EL (cell line): ENCODE measurements at regions not wholly inside any gene's neighbourhood (a gene's known extent, or its start where the extent isn't known, plus 50 kb on each side); places are given as distances from the start of the nearest gene placed in this dataset.
A peak's percentile ranks its signal among the peaks of the same experiment; 100 is the strongest.
"Not testable (repeated sequence)": the region's sequence is repeated elsewhere in the genome, so short reads cannot be mapped to it uniquely, and the experiment has no call there.

Experiments used
- DNase-seq: peaks from one replicate; pipeline ENCODE4 v3.0.0-alpha.2; 2016

DNA sequence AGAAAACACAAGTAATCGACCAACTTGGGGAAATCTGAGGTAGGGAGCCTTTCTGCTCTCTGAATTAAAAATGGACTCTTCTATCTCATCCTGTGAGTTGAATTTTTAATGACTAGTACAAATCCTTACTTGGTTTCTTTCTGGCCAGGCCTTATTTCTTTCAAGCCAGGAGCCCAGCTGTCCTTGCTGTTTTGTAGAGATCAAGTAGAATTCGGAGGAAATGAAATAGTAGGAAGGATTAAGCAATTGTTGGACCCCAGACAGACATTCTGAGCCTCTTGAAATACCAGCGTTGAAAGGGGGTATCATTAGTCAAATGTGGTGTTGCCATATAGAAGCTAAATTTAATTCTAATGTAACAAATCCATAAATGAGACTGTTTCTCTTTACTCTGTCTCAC, 53.7 kb upstream of the SMIM15 start:
- DNase-seq = no peak

GRCh38 chr5:61216741-61217140, 54.5 kb upstream of the SMIM15 start:
- no peak for DNase-seq

DNA sequence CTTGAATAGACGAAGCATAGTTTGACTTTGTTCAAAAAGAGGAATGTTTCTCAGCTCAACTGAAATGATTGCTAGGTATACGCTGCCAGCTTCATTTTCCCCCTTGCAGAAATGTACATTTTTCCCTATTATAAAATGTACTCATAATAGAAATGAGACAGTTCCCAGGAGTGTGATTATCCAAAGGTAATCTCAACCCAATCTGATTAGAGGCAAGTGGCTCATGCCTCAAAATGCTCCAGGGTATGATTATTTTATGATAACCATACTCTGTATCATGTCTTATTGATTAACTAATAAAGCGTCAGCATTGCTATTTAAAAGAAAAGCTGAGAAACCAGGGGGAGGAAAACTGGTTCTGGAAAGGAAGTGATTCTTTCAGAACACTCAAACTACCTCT, 54.9 kb upstream of the SMIM15 start:
- DNase-seq = no peak

- no peak for DNase-seq
These were observed 66.0 kb upstream of the SMIM15 start for GRCh38 chr5:61228229-61228628.

DNA sequence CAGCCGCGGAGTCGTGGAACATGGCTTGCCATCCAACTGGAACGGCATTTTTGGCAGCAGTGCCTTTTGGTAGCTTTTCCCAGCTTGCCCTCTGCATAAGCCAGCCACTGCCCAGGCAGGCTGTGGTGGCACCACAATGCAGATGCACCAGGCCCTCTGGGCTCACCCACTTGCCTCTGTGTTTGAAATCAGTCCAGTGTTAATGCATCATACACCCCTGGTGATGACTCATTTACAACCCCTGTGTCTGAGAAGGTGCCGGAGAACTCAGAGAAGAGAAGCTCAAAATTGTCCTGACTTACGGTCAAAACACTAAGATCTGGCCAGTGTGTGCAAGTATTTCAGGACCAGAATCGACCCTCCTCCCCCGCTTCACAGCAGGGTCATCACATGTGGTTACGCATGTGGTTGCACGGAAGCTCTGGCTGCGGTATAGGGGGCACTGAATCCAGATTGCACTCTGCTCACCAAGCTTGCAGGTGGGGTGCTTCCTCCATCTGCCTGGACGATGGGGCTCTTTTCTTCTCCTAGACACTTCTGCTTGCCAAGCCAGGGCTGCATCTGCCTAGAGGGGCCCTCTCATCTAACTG, 66.5 kb upstream of the SMIM15 start:
- DNase-seq = peak; percentile 41

- DNase-seq = no peak
These were observed 67.1 kb upstream of the SMIM15 start for GRCh38 chr5:61229416-61229815.

- no peak for DNase-seq
These were observed 68.2 kb upstream of the SMIM15 start for GRCh38 chr5:61230492-61230891.

GRCh38 chr5:61231813-61232212, 69.5 kb upstream of the SMIM15 start:
- no peak for DNase-seq

- no peak for DNase-seq
These were observed 70.3 kb upstream of the SMIM15 start for GRCh38 chr5:61232490-61233050.

- no peak for DNase-seq
These were observed 71.8 kb upstream of the SMIM15 start for GRCh38 chr5:61234019-61234418.

- DNase-seq = not testable (repeated sequence)
These were observed 74.4 kb upstream of the SMIM15 start for GRCh38 chr5:61236715-61237114.

DNA sequence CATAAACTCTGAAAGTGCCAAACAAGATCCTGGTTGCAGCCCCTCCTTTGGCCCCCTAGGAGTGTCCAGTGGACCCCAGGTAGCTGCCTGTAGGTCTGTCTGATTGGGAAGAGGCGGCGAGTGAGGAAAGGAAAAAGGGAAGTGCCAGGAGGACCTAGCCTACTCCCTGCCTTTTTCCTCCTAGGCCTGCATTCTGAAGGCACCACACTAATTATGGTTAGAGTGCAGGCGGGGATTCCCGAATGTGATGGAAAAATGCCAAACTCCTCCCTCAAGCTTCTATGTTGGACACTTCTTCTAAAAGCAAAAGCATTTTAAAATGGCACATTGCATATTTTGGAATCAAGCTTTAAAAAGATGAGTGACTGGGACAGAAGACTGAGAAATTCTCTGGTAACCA, 83.2 kb upstream of the SMIM15 start:
- peak; percentile 12 for DNase-seq

DNA sequence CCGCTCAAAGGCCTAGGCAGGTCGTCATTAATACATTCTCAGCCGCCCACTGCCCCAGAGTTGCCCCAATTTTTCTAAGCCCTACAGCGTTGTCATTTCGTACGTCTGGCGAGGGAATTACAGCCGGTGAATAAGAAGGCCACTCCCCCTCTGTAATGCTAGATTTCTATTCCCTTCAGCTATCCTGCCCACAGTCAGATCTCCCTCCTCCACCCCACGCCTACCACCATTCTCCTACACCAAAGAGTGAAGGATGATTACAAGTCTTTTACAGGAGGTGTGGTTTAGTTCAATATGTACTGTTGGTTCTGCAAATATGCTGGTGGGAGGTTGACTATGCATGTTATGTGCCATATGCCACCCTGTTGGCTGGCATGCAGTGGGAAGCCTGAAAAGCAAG, 83.7 kb upstream of the SMIM15 start:
- DNase-seq = no peak

- no peak for DNase-seq
These were observed 84.6 kb upstream of the SMIM15 start for GRCh38 chr5:61246768-61247307.

- DNase-seq = no peak
These were observed 80.0 kb upstream of the ZSWIM6 start for GRCh38 chr5:61251874-61252642.

DNA sequence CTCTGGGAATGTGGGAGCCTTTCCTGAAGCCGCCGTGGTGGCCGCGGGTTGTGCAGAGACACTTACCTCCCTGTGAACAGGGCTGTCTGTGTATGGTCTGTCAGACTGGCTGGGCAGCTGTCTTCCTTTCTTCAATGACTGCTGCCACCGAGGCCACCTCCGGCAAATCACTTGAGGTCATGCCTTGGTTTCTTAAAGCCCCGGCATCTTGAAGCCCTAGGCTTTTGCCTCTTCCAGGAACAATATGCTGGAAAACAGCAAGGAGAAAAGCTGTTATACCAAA, 79.5 kb upstream of the ZSWIM6 start:
- DNase-seq = no peak

DNA sequence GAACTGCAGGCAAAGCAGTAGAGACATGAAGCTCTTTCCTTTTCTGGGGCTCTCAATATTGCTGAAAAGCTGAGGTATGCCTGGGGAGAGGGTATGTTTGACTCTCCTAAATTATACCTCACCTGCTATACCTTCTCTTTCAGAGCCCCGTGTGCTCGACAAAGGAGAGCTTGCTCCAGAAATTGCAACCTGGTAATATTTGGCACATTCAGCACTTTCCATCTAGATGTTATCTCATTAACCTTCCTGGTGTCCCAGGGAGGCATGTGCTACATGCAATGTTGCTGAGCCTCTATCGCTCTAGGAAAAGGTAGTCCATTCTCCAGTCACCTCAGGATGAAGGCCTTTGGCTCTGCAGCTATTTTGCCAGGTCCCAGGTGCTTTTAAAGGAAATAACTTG, 78.5 kb upstream of the ZSWIM6 start:
- no peak for DNase-seq

- DNase-seq = peak; percentile 36
These were observed 77.0 kb upstream of the ZSWIM6 start for GRCh38 chr5:61254969-61255555.

DNA sequence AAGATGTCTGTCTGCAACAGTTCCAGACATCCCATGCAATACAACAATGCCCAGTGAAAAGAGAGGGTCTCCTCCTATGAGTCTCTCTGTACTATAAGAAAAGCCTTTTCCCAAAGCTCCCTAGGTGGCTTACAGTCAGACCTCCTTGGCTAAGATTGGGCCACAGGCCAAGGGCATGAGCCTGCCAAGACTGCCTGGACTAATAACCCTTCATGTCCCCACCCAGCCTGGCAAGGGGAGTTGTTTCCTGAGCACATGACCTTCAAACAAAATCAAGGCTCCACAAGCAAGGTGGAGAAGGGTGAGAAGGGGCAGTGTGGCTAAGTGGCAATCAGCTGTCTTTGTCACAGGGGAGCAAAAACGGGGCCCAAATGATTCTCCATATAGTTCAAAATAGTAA, 75.6 kb upstream of the ZSWIM6 start:
- no peak for DNase-seq

DNA sequence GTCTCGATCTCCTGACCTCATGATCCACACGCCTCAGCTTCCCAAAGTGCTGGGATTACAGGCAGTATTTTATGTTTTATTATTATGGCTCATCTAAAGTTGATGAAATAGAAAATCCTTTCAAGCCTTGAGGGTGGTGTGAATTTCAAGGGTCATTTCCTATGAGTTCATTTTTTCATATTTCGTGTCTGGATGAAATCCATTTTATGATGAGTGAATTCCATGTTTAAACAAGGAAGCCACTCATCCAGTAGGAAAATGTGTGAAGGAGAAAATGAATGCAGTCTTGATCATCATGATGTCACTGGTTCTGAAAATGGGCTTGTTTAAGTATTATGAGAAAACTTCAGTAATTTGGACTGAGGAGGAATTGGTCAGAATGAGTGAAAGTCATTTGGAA, 74.6 kb upstream of the ZSWIM6 start:
- DNase-seq = no peak

DNA sequence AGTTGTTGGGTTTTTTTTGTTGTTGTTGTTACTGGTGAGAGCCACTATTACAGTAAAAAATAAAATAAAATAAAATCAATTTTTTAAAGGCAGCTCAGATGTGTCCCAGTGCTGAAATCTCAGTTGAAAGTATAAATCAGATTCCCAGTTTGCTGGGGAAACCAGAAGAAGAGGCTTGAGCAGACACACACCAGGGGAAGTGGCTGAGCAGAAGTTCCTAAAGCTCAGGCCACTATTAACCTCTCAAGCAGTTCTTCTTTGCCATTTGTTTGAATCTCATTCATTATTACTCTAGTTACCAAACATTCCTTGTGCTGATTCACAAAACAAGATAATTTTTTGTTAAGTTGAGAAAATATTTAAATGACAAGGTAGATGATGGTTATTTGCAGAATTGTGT, 70.9 kb upstream of the ZSWIM6 start:
- DNase-seq = no peak

DNA sequence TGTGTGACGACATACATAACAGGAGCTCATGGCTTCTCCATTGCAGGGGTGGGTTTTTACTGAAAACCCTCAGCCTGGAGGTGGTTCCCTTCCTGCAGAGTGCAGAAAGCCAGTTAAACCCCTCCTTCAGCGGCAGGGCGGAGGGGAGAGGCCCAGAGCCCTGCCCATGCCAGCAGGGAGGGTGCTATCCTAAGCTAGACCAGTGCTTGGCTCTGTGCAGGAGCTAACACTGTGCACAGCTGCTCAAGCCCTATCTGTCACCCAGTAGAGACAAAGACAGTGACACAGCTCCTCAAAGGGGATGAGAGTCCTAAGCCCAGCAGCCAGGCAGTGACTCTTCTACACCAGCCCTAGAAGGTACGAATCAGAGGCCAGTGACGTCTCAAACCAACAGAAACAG, 70.0 kb upstream of the ZSWIM6 start:
- DNase-seq = no peak

GRCh38 chr5:61263072-61263471, 69.0 kb upstream of the ZSWIM6 start:
- DNase-seq = no peak
